GM12878 (cell line): ENCODE measurements at regions not wholly inside any gene's neighbourhood (a gene's known extent, or its start where the extent isn't known, plus 50 kb on each side); places are given as distances from the start of the nearest gene placed in this dataset.

Experiments used
- ETV6 ChIP-seq, 2 experiments: fragments of 450-650 bp in 1 of 2; IDR thresholded peaks in 1 of 2; conservative IDR thresholded peaks in 1 of 2; 2 replicates each; pipeline ENCODE4 v1.6.1; 2014; ENCODE audit warnings: antibody characterized with exemption in 1 of 2, borderline replicate concordance in 1 of 2, low read depth in 1 of 2, mild to moderate bottlenecking in 1 of 2, moderate library complexity in 1 of 2
- NFIC ChIP-seq: IDR thresholded peaks from 2 replicates; pipeline ENCODE4 v1.6.1; 2012; ENCODE audit warnings: low read depth, mild to moderate bottlenecking, inconsistent platforms, low read length, moderate library complexity

GRCh38 chr3:106120356-106120755 lies 251.5 kb upstream of the CBLB start:
- TF ChIP-seq ETV6 (conservative IDR thresholded peaks at IDR 0.05 in 1 of 2, IDR thresholded peaks at IDR 0.05 in 1 of 2; ENCODE audit: borderline replicate concordance in 1 of 2, low read depth in 1 of 2) (no peak), NFIC (no peak)
